PC-9 (cell line): ENCODE measurements at regions not wholly inside any gene's neighbourhood (a gene's known extent, or its start where the extent isn't known, plus 50 kb on each side); places are given as distances from the start of the nearest gene placed in this dataset.
"Not testable (repeated sequence)": the region's sequence is repeated elsewhere in the genome, so short reads cannot be mapped to it uniquely, and the experiment has no call there.

ENCODE experiments used
- BruUV-seq: library from RNA; stranded (reverse); fragments of 400-500 nt; replicated peaks from 2 replicates; lab custom pipeline; 2021; lab: Mats Ljungman, UMichigan
- CTCF ChIA-PET: fragments of 300-600 bp; sonication (Branson Sonifier 250); formaldehyde crosslinking; loops from one replicate; lab custom pipeline; 2022; ENCODE audit warnings: antibody characterized with exemption; lab: Charles Lee
- POLR2A ChIA-PET: fragments of 300-600 bp; sonication (Branson Sonifier 250); formaldehyde crosslinking; loops from one replicate; lab custom pipeline; 2022; ENCODE audit warnings: antibody characterized with exemption; ENCODE audit not compliant: unreplicated experiment; lab: Charles Lee
- DNase-seq, 2 experiments: peaks; one replicate each; pipeline versions ENCODE4 v3.0.0 to v3.0.0-alpha.2; 2015 to 2022; ENCODE audit warnings: mixed read lengths in 1 of 2
- H2AFZ ChIP-seq: fragments of 200-600 bp; sonication (generic); 2 replicates; pipeline ENCODE4 v1.8.1; 2017; ENCODE audit warnings: antibody characterized with exemption
- H3F3A ChIP-seq: fragments of 200-600 bp; sonication (generic); 2 replicates; pipeline ENCODE4 v1.8.1; 2017; ENCODE audit warnings: antibody characterized with exemption, mild to moderate bottlenecking, low read depth; ENCODE audit not compliant: insufficient read depth
- H3K27ac ChIP-seq: fragments of 200-600 bp; sonication (generic); 2 replicates; pipeline ENCODE4 v1.6.1; 2016; ENCODE audit warnings: mixed run types
- H3K27me3 ChIP-seq: fragments of 200-600 bp; sonication (generic); 2 replicates; pipeline ENCODE4 v1.6.1; 2016; ENCODE audit warnings: low read depth, mixed run types; ENCODE audit not compliant: insufficient read depth
- H3K36me3 ChIP-seq: fragments of 200-600 bp; sonication (generic); 2 replicates; pipeline ENCODE4 v1.6.1; 2016; ENCODE audit warnings: low read depth, mixed run types
- H3K4me1 ChIP-seq: fragments of 200-600 bp; sonication (generic); replicated peaks from 2 replicates; pipeline ENCODE4 v1.6.1; 2016; ENCODE audit warnings: mixed run types; ENCODE audit not compliant: insufficient read depth
- H3K4me2 ChIP-seq: fragments of 200-600 bp; sonication (generic); 2 replicates; pipeline ENCODE4 v1.6.1; 2017; ENCODE audit warnings: mixed run types
- H3K4me3 ChIP-seq: fragments of 200-600 bp; sonication (generic); 2 replicates; pipeline ENCODE4 v1.6.1; 2016; ENCODE audit warnings: mixed run types
- H3K79me2 ChIP-seq: fragments of 200-600 bp; sonication (generic); 2 replicates; pipeline ENCODE4 v1.6.1; 2017; ENCODE audit warnings: low read depth, mixed run types
- H3K9me2 ChIP-seq: fragments of 200-600 bp; sonication (generic); 2 replicates; pipeline ENCODE4 v1.8.1; 2017; ENCODE audit warnings: mild to moderate bottlenecking; ENCODE audit not compliant: insufficient read depth
- H3K9me3 ChIP-seq: fragments of 200-600 bp; sonication (generic); 2 replicates; pipeline ENCODE4 v1.8.1; 2016; ENCODE audit warnings: low read depth; ENCODE audit not compliant: insufficient read depth
- H4K20me1 ChIP-seq: fragments of 200-600 bp; sonication (generic); 2 replicates; pipeline ENCODE4 v1.8.1; 2017; ENCODE audit not compliant: insufficient read depth
- CTCF ChIP-seq: fragments of 200-600 bp; sonication (generic); conservative IDR thresholded peaks from 2 replicates; pipeline ENCODE4 v1.6.1; 2017; ENCODE audit warnings: mixed run types, antibody characterized with exemption, mild to moderate bottlenecking, moderate library complexity
- EZH2 ChIP-seq: fragments of 200-600 bp; sonication (generic); IDR thresholded peaks from 2 replicates; pipeline ENCODE4 v1.8.0; 2017; ENCODE audit warnings: antibody characterized with exemption, low read depth
- intact Hi-C: fragments of 100-400 bp; cut with micrococcal nuclease; formaldehyde crosslinking; loops from one replicate; pipeline ENCODE4 v1.10.0; 2022; ENCODE audit not compliant: unreplicated experiment

- Histone ChIP-seq H3K9me3 (no peaks in the 10 kb centered on the region; the same call in 1 of the 2 replicates), H3K9me2 (no peaks in the 10 kb centered on the region)
Observed at GRCh38 chr11:7869467-7869866, 61.6 kb downstream of the OR10A6 start.

GRCh38 chr11:7861292-7861691, 64.5 kb upstream of the OR5P2 start:
- POLR2A ChIA-PET, H3K27me3 ChIP-seq, BruUV-seq, intact Hi-C loops, H4K20me1 ChIP-seq, H3K27ac ChIP-seq, H3K9me3 ChIP-seq, H3K9me2 ChIP-seq, H3K79me2 ChIP-seq, H3K36me3 ChIP-seq, H3F3A ChIP-seq, H3K4me1 ChIP-seq, H2AFZ ChIP-seq: not testable (repeated sequence)
- H3K4me3 ChIP-seq = peak overlapping the region; percentile 53; the same call in 1 of the 2 replicates
- H3K4me2 ChIP-seq = peak overlapping the region; percentile 80
- CTCF ChIA-PET = interaction anchor here (0.6 to 0.7 kb wide), 2 partner anchors 31 to 230 kb away, joined by 3 read pairs; no protein-coding TSS in a partner anchor
- peak in 1 of 2 experiments; percentile 25 for DNase-seq

More at GRCh38 chr11:7869467-7869866, 61.6 kb downstream of the OR10A6 start:
- no peak for DNase-seq
- H3K4me1 ChIP-seq = no peaks in the 10 kb centered on the region
- H3K36me3 ChIP-seq = no peaks in the 10 kb centered on the region
- no peaks in the 10 kb centered on the region for H3K79me2 ChIP-seq
- H3F3A ChIP-seq = no peaks in the 10 kb centered on the region
- H2AFZ ChIP-seq = no peak overlapping the region
- POLR2A ChIA-PET = no interaction called here
- intact Hi-C loops = no loop called here
- no peak overlapping the region for H3K27ac ChIP-seq
- H3K4me3 ChIP-seq = no peak overlapping the region
- H4K20me1 ChIP-seq = no peaks in the 10 kb centered on the region
- TF ChIP-seq EZH2 (no peak), CTCF (no peak)
- BruUV-seq = no TSS peak
- CTCF ChIA-PET = no interaction called here
- H3K4me2 ChIP-seq = no peak overlapping the region
- H3K27me3 ChIP-seq = no peaks in the 10 kb centered on the region

DNA sequence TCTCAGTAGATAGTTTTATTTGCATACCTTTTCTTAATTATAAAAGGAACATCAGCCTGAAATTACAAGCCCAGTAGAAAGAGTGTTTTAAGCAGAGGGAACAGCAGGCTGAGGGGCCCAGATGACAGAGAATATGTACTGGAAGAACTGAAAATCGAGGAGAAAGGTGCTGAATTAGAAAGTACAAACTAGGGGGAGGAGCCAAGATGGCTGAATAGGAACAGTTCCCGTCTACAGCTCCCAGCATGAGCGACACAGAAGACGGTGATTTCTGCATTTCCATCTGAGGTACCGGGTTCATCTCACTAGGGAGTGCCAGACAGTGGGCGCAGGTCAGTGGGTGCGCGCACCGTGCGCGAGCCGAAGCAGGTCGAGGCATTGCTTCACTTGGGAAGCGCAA, 64.1 kb upstream of the OR5P2 start:
- H4K20me1 ChIP-seq, H3K36me3 ChIP-seq, H3K27ac ChIP-seq, H3K27me3 ChIP-seq, POLR2A ChIA-PET, BruUV-seq, H3K9me3 ChIP-seq, H3F3A ChIP-seq, H3K79me2 ChIP-seq, H3K9me2 ChIP-seq, DNase-seq, intact Hi-C loops, H3K4me1 ChIP-seq: not testable (repeated sequence)
- peak overlapping the region; percentile 80 for H3K4me2 ChIP-seq
- peak overlapping the region; percentile 53; the same call in 1 of the 2 replicates for H3K4me3 ChIP-seq
- H2AFZ ChIP-seq = peak overlapping the region; percentile 75; the same call in 1 of the 2 replicates
- CTCF ChIA-PET = interaction anchor here (0.6 kb wide), 1 partner anchor 230 kb away, joined by 3 read pairs; no protein-coding TSS in a partner anchor

- Histone ChIP-seq H3K79me2 (no peaks in the 10 kb centered on the region), H3K9me2 (no peaks in the 10 kb centered on the region), H2AFZ (no peak overlapping the region), H3K36me3 (no peaks in the 10 kb centered on the region), H3F3A (no peaks in the 10 kb centered on the region), H3K27me3 (no peaks in the 10 kb centered on the region), H3K27ac (no peak overlapping the region), H3K9me3 (no peaks in the 10 kb centered on the region), H3K4me1 (0 out of 2 replicates have a peak, but pooled peaks cover 4% of the 10 kb centered on the region), H4K20me1 (no peaks in the 10 kb centered on the region), H3K4me2 (no peak overlapping the region), H3K4me3 (no peak overlapping the region)
- no peak for DNase-seq
- POLR2A ChIA-PET = no interaction called here
- no TSS peak for BruUV-seq
- CTCF ChIA-PET = no interaction called here
- intact Hi-C loops = no loop called here
- TF ChIP-seq EZH2 (no peak), CTCF (no peak)
Observed at GRCh38 chr11:7858006-7858405, 61.3 kb upstream of the OR5P2 start.
